Right cardiac atrium (tissue), 5 donors: ENCODE measurements at regions not wholly inside any gene's neighbourhood (a gene's known extent, or its start where the extent isn't known, plus 50 kb on each side); places are given as distances from the start of the nearest gene placed in this dataset.

Experiments used
- ATAC-seq, 2 donors: fragments of 200-7000 bp; cut with Tn5 transposase; one replicate each; pipeline versions ENCODE4 v1.8.0 to v1.9.1; 2020; ENCODE audit warnings: moderate library complexity in 2 of 2, mild to moderate bottlenecking in 1 of 2
- DNase-seq, 3 donors: peaks; one replicate each; pipeline ENCODE4 v3.0.0-alpha.2; 2020
- H3K27ac ChIP-seq: one replicate; pipeline ENCODE4 v1.5.1; 2013; ENCODE audit warnings: mild to moderate bottlenecking, low read length, control low read depth, moderate library complexity
- H3K27me3 ChIP-seq: one replicate; pipeline ENCODE4 v1.6.1; 2013; ENCODE audit not compliant: control insufficient read depth, insufficient read depth
- H3K4me1 ChIP-seq: one replicate; pipeline ENCODE4 v1.6.1; 2013; ENCODE audit warnings: low read length; ENCODE audit not compliant: control insufficient read depth, insufficient read depth
- H3K4me3 ChIP-seq: one replicate; pipeline ENCODE4 v1.5.1; 2013; ENCODE audit warnings: low read length, control low read depth
- H3K9me3 ChIP-seq: one replicate; pipeline ENCODE4 v1.6.1; 2013; ENCODE audit warnings: low read length; ENCODE audit not compliant: control insufficient read depth
- WGBS: extraction: QIAGEN DNeasy Blood & Tissue Kit; methylation state at CpG from one replicate; pipeline ENCODE4 v1.1.7; 2013; 5-methylcytosine and 5-hydroxymethylcytosine counted together
- intact Hi-C, 4 donors: fragments of 100-400 bp; cut with DNase I; formaldehyde crosslinking; loops; one replicate each; pipeline versions ENCODE4 v1.11.0 to v1.14.0; 2022 to 2023
- donor health status: healthy with polysubstance abuse.
- donor health status: DM: no; HTN: yes; CAD: no.
- donor health status: DM: no; HTN: no; CAD: no.
- donor health status: DM: no; HTN: yes; CAD: no; lungs with severe emphysema.
- donor health status: DM: yes; HTN: yes; CAD: no.

DNA sequence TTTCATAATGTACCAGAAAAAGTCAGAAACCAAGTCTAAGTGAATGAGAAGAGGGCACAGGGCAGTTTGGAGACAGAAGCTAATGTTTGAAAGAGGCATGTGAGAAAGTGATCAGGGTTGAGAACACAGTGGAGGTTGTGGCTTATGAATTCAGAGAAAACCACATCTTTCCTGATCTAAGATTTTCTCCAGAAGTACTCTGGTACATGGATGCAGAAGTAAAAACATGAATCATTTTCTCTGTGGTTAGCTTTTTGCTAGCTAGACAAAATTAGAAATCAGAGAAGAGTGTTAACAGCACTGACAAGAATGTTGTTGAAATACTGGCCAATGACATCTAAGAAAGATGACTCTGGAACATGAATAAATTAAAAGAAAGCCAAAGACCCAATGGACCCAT is 541.1 kb downstream of the DNAH5 start:
- Histone ChIP-seq H3K9me3 (peaks cover 6% of the 10 kb centered on the region), H3K27ac (no peak overlapping the region), H3K4me3 (no peak overlapping the region), H3K4me1 (no peaks in the 10 kb centered on the region), H3K27me3 (no peaks in the 10 kb centered on the region)
- ATAC-seq (no peak), DNase-seq (no peak)
- intact Hi-C loops, result no loop called here

DNA sequence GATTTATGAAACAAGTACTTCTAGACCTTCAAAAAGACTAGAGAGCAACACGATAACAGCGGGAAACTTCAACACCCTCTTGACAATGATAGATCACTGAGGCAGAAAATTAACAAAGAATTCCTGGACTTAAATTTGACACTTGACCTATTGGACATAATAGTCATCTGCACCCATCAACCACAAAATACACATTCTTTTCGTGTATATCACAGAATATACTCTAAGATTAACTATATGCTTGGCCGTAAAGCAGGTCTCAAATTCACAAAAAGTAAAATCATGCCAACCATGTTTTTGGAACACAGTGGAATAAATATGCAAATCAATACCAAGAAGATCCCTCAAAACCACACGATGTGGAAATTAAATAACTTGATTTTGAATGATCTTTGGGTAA is 559.4 kb downstream of the DNAH5 start:
- WGBS, result 79% methylated on average over 5 of the region's 5 CpGs
- DNase-seq (no peak), ATAC-seq (no peak)
- Histone ChIP-seq H3K27me3 (no peaks in the 10 kb centered on the region), H3K4me1 (no peaks in the 10 kb centered on the region), H3K4me3 (no peak overlapping the region), H3K9me3 (peaks cover 5% of the 10 kb centered on the region), H3K27ac (no peak overlapping the region)
- intact Hi-C loops, result no loop called here

DNA sequence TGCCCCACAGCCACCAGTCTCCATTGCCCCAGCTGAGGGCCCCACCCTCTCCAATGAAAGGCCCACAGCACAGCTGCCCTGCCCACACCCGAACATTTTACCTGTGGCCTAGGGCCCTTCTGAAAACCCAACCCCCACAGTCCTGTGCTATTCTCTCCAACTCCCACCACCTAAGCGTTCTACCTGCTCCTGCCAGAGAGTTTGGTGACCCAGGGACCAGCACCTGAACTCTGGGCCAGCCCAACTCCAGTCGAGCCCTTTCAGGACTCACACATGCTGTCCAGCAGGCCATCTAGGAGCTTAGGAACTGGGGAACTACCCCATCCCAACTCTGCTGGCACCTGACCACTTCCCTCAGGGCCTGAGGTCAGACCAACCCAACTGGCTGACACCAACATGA is 562.3 kb downstream of the DNAH5 start:
- no peaks in the 10 kb centered on the region for H3K27me3 ChIP-seq
- DNase-seq, result no peak
- 68% methylated on average over 3 of the region's 3 CpGs for WGBS
- H3K27ac ChIP-seq, result no peak overlapping the region
- intact Hi-C loops, result no loop called here
- no peaks in the 10 kb centered on the region for H3K4me1 ChIP-seq
- ATAC-seq, result no peak
- H3K4me3 ChIP-seq, result no peak overlapping the region
- peaks cover 8% of the 10 kb centered on the region for H3K9me3 ChIP-seq

DNA sequence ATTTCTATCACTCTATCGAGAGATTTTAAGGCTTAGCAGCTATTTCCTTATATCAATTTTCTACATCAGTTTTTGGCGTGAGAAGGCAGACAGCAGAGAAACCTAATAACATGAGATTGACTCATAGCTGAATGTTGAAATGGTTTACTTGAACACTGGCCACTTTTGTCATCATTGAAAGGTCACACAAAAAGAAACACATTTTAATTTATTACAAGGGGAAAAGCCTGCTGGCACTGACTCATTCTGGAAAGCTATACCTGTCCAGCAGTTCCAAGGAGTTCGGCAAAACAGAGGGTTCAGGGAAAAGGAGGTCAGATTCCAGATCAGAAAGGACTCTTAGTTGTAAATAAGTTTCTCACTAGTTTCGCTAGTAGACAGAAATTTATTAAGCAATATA is 566.4 kb downstream of the DNAH5 start:
- 66% methylated on average over 4 of the region's 4 CpGs for WGBS
- DNase-seq (no peak), ATAC-seq (no peak)
- H3K27ac ChIP-seq, result no peak overlapping the region
- H3K4me3 ChIP-seq, result no peak overlapping the region
- intact Hi-C loops, result no loop called here
- peaks cover 8% of the 10 kb centered on the region for H3K9me3 ChIP-seq
- no peaks in the 10 kb centered on the region for H3K27me3 ChIP-seq
- no peaks in the 10 kb centered on the region for H3K4me1 ChIP-seq

DNA sequence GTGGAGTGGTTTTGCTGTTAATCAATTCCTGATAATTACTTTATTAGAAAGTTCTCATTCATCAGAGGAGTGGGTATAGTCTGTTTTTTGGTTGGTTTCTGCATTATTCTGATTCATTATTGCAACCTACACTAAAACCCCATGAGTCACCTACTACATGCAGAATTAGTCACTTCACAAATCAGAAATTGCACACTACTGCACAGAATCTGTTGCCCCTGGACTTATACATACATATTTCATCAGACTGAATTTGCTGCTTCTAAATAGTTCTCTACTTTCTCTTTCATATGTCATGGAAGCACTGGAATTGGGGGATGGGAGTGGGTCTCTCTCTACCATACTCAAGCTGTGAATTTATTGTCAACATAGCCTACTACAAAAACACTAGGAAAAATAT is 585.1 kb downstream of the DNAH5 start:
- no peak for DNase-seq
- H3K4me1 ChIP-seq, result no peaks in the 10 kb centered on the region
- intact Hi-C loops, result no loop called here

DNA sequence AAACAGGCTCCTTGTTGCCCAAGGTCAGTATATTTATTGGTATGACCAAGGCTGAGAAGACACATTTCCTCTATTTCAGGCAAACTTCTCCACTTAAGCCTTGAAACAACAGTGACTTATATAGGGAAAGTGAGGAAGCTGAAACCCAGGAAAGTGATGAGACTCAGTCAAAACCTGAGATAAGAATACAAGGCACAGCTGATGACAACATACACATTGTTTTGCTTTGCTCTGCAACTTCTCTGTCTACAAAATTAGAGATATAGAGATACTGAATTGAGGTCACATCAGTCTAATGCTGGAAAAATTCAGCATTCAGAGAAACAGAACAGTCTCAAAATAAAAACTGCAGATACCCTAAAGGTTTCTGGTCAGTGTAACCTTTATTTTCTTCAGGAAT is 586.1 kb downstream of the DNAH5 start:
- no peak for DNase-seq
- H3K27me3 ChIP-seq, result no peaks in the 10 kb centered on the region
- H3K4me1 ChIP-seq, result no peaks in the 10 kb centered on the region
- H3K4me3 ChIP-seq, result no peak overlapping the region
- no peak for ATAC-seq
- no peak overlapping the region for H3K27ac ChIP-seq
- intact Hi-C loops, result no loop called here
- H3K9me3 ChIP-seq, result no peaks in the 10 kb centered on the region

More for the DNA sequence above, 585.1 kb downstream of the DNAH5 start:
- no peaks in the 10 kb centered on the region for H3K9me3 ChIP-seq
- no peak overlapping the region for H3K27ac ChIP-seq
- H3K4me3 ChIP-seq, result no peak overlapping the region
- no peak for ATAC-seq
- no peaks in the 10 kb centered on the region for H3K27me3 ChIP-seq

DNA sequence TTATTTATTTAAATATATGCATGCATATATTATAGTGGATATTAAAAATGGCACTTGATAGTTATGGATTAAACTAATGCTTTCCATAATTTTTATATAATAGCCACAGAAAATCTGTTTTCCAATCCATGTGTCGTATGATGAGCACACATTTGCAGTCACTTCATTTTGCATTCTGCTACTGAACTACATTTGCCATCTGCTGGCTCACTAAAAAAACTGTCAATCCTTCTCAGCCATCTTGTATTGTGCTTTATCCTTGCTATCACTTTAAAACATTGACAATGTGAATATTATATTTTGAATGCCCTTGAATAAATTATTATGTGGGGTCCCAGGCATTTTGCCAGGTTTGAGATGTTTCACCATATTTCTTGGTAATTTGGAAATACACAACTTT is 586.6 kb downstream of the DNAH5 start:
- intact Hi-C loops, result no loop called here

DNA sequence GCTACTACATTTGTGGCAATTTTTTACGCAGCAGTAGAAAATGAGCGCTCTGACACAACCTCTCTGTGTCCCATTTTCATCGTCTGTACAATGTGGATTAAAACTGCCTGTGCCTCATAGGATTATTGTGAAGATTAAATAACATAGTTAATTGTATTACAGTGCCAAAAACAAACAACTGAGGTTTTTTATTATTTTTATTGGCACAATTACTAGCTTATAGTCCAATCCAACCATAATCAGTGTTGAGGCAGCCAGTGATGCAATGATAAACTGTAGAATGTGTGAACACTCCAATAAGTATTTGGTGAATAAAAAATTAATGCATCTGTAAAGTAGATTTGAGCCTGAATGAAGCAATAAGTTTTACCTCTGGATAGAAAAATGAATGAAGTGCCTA is 588.3 kb downstream of the DNAH5 start:
- Histone ChIP-seq H3K9me3 (peaks cover 4% of the 10 kb centered on the region), H3K4me3 (no peak overlapping the region), H3K27ac (no peak overlapping the region), H3K27me3 (no peaks in the 10 kb centered on the region), H3K4me1 (no peaks in the 10 kb centered on the region)
- intact Hi-C loops, result no loop called here
- WGBS, result 92% methylated on average over 3 of the region's 3 CpGs
- ATAC-seq, result no peak
- no peak for DNase-seq

More for the DNA sequence above, 586.6 kb downstream of the DNAH5 start:
- no peak for ATAC-seq
- no peaks in the 10 kb centered on the region for H3K4me1 ChIP-seq
- peaks cover 2% of the 10 kb centered on the region for H3K9me3 ChIP-seq
- 40% methylated on average over 1 of the region's 1 CpG for WGBS
- H3K4me3 ChIP-seq, result no peak overlapping the region
- no peak overlapping the region for H3K27ac ChIP-seq
- DNase-seq, result no peak
- H3K27me3 ChIP-seq, result no peaks in the 10 kb centered on the region

DNA sequence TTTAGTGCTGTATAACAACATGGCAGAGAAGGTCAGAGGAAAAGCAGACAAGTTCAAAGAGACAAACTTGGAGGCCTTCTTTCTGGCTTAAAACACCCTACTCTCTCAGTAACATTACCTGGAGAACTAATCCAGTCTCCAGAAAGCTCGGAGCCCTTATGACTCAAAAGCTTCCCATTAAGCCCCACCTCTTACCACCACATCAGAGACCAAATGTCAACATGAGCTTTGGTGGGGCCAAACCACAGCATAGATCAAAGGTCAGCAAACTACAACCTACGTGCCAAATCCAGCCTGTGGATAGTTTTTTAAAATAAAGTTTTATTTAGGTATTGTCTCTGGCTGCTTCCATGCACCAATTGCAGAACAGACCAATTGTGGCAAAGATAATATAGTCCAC is 589.9 kb downstream of the DNAH5 start:
- 51% methylated on average over 2 of the region's 2 CpGs for WGBS
- H3K27ac ChIP-seq, result no peak overlapping the region
- intact Hi-C loops, result no loop called here
- ATAC-seq (no peak), DNase-seq (no peak)
- H3K9me3 ChIP-seq, result peaks cover 4% of the 10 kb centered on the region
- H3K4me3 ChIP-seq, result no peak overlapping the region
- no peaks in the 10 kb centered on the region for H3K27me3 ChIP-seq
- no peaks in the 10 kb centered on the region for H3K4me1 ChIP-seq

DNA sequence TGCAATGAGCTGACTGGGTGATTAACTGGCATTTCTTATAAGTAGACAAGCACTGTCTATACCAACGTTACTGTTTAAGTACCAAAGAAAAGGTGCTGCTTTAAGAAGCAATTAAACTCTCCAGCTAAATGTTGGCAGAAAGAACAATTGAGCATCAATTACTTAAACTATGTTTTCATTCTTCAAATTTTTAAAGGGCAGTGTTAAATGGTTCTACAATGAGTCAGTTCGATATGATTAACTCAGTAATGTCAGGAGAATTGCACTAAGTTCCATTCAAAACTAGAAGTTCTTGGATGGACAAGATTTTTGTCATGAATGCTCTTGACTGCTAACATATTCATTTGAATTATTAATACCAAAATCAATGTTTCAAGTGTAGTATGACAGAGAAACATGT is 593.7 kb downstream of the DNAH5 start:
- H3K4me3 ChIP-seq, result no peak overlapping the region
- intact Hi-C loops, result no loop called here
- DNase-seq, result no peak
- no peak overlapping the region for H3K27ac ChIP-seq
- H3K4me1 ChIP-seq, result no peaks in the 10 kb centered on the region
- no peak for ATAC-seq
- no peaks in the 10 kb centered on the region for H3K27me3 ChIP-seq
- 59% methylated on average over 2 of the region's 2 CpGs for WGBS
- H3K9me3 ChIP-seq, result peaks cover 9% of the 10 kb centered on the region

DNA sequence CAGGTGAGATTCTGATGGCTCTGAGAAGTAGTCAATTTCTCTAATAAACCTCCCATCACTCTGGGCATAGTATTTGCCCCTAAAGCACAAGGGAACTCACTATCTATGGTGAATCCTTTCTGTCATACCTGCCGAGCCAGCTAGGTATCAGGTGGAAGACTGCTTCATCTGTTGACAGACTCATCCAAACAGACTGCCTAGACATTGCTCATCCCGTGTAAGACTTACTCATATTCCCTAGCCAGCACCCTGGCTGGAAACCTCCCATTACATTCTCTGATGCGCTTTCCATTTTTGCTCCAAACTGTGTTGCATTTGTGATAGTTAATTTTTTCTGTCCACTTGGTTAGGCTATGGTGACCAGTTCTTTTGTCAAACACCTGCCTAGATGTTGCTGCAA is 595.9 kb downstream of the DNAH5 start:
- Histone ChIP-seq H3K4me3 (no peak overlapping the region), H3K9me3 (peaks cover 12% of the 10 kb centered on the region), H3K27me3 (no peaks in the 10 kb centered on the region), H3K27ac (no peak overlapping the region), H3K4me1 (no peaks in the 10 kb centered on the region)
- DNase-seq (no peak), ATAC-seq (no peak)
- 72% methylated on average over 3 of the region's 3 CpGs for whole genome bisulfite sequencing
- intact Hi-C loops, result no loop called here

DNA sequence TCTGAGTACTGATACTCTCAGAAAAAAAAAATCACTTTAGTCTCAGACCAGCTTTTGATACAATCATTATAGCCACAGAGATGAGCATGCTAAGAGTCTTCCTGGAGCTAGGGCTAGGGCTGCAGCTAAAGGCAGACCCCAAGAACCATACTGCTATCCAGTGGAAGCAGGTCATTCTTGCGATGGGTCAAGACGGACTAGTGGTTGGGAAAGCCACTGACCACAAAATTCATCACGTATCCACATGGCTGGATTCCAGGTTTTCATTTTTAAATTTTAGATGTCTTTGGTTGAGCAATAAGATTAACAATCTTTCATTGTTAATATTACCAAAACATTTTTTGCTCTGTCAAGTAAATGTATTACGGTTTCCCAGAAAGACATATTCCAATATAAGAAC is 598.1 kb downstream of the DNAH5 start:
- WGBS, result 92% methylated on average over 4 of the region's 4 CpGs
- Histone ChIP-seq H3K4me3 (no peak overlapping the region), H3K27me3 (no peaks in the 10 kb centered on the region), H3K27ac (no peak overlapping the region), H3K9me3 (peaks cover 7% of the 10 kb centered on the region), H3K4me1 (no peaks in the 10 kb centered on the region)
- ATAC-seq (no peak), DNase-seq (no peak)
- intact Hi-C loops, result no loop called here
